Thoracic aorta (tissue), 2 donors: ENCODE measurements at regions not wholly inside any gene's neighbourhood (a gene's known extent, or its start where the extent isn't known, plus 50 kb on each side); places are given as distances from the start of the nearest gene placed in this dataset.
"Not testable (repeated sequence)": the region's sequence is repeated elsewhere in the genome, so short reads cannot be mapped to it uniquely, and the experiment has no call there.

Experiments
- ATAC-seq: fragments of 150-250 bp; one replicate; pipeline ENCODE4 v1.8.0; 2017; ENCODE audit warnings: low read depth; ENCODE audit not compliant: insufficient number of reproducible peaks, low FRiP score
- DNase-seq: peaks from one replicate; pipeline ENCODE4 v3.0.0-alpha.2; 2020; ENCODE audit warnings: low spot score
- H3K27ac ChIP-seq, 2 donors: fragments of 200-600 bp; sonication (generic); 1 replicate in 1 of 2; 2 replicates in 1 of 2; pipeline ENCODE4 v1.5.1; 2016; ENCODE audit warnings: mild to moderate bottlenecking in 2 of 2, moderate library complexity in 2 of 2
- H3K27me3 ChIP-seq: fragments of 200-600 bp; sonication (generic); replicated peaks from 2 replicates; pipeline ENCODE4 v1.6.0; 2016; ENCODE audit warnings: mild to moderate bottlenecking; ENCODE audit not compliant: insufficient read depth
- H3K36me3 ChIP-seq: fragments of 200-600 bp; sonication (generic); one replicate; pipeline ENCODE4 v1.5.1; 2016
- H3K4me1 ChIP-seq, 2 donors: fragments of 200-600 bp; sonication (generic); 1 replicate in 1 of 2; 2 replicates in 1 of 2; pipeline versions ENCODE4 v1.5.1 to v1.6.0; 2016; ENCODE audit warnings: low read depth in 2 of 2, mild to moderate bottlenecking in 1 of 2; ENCODE audit not compliant: control insufficient read depth in 1 of 2
- H3K4me3 ChIP-seq: fragments of 200-600 bp; sonication (generic); 2 replicates; pipeline ENCODE4 v1.5.1; 2016; ENCODE audit warnings: mild to moderate bottlenecking
- H3K9me3 ChIP-seq: fragments of 200-600 bp; sonication (generic); 2 replicates; pipeline ENCODE4 v1.5.1; 2016
- CTCF ChIP-seq: fragments of 200-600 bp; sonication (generic); IDR thresholded peaks from one replicate; pipeline ENCODE4 v1.5.1; 2019; ENCODE audit warnings: antibody characterized with exemption

DNA sequence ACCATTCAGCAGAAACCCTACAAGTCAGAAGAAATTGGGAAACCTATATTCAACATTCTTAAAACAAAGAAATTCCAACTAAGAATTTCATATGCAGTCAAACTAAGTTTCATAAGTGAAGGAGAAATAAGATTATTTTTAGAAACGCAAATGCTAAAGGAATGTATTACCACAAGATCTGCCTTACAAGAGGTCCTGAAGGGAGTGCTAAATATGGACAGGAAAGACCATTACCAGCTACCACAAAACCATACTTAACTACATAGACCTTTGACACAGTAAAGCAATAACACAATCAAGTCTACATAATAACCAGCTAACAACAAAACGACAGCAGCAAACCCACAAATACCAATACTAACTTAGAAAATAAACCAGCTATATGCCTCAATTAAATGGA lies 169.3 kb upstream of the FGF16 start:
- Histone ChIP-seq H3K4me3 (no peak overlapping the region), H3K27me3 (no peaks in the 10 kb centered on the region), H3K9me3 (no peaks in the 10 kb centered on the region), H3K4me1 (no peaks in the 10 kb centered on the region), H3K36me3 (no peaks in the 10 kb centered on the region), H3K27ac (no peak overlapping the region)
- TF ChIP-seq CTCF, result no peak
- ATAC-seq, result no peak
- no peak for DNase-seq

GRCh38 chrX:77279373-77279772 lies 167.8 kb upstream of the FGF16 start:
- not testable (repeated sequence) for H3K36me3 ChIP-seq, H3K9me3 ChIP-seq, ATAC-seq, H3K27me3 ChIP-seq, H3K4me3 ChIP-seq, H3K4me1 ChIP-seq, DNase-seq, H3K27ac ChIP-seq

- no peaks in the 10 kb centered on the region for H3K27me3 ChIP-seq
- no peak overlapping the region for H3K27ac ChIP-seq
- no peaks in the 10 kb centered on the region for H3K4me1 ChIP-seq
- ATAC-seq (no peak), DNase-seq (no peak)
- no peak for TF ChIP-seq CTCF
- no peaks in the 10 kb centered on the region for H3K9me3 ChIP-seq
- H3K36me3 ChIP-seq, result no peaks in the 10 kb centered on the region
- no peak overlapping the region for H3K4me3 ChIP-seq
Measured at GRCh38 chrX:77293331-77293995, 153.7 kb upstream of the FGF16 start.

- Histone ChIP-seq H3K4me3 (no peak overlapping the region), H3K27ac (no peak overlapping the region), H3K4me1 (no peaks in the 10 kb centered on the region), H3K36me3 (no peaks in the 10 kb centered on the region), H3K9me3 (no peaks in the 10 kb centered on the region), H3K27me3 (no peaks in the 10 kb centered on the region)
- TF ChIP-seq CTCF, result no peak
- DNase-seq (no peak), ATAC-seq (no peak)
Measured at GRCh38 chrX:77298296-77298695, 148.9 kb upstream of the FGF16 start.

DNA sequence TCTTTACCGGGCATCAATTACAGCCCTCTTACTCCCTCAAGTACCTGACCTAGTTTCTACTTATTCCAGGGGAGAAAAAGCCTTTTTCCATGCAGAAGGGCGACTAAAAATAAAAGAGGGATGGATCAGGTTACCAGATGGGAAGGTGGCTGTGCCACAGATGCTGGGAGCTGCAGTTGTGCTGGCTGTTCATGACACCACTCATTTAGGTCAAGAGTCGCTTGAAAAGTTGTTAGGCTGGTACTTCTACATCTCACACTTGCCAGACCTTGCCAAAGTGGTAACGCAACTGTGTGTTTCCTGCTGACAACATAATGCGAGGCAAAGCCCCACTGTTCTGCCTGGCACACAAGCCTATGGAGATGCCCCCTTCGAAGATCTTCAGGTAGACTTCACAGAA lies 148.4 kb upstream of the FGF16 start:
- Histone ChIP-seq H3K36me3 (no peaks in the 10 kb centered on the region), H3K4me1 (no peaks in the 10 kb centered on the region), H3K4me3 (no peak overlapping the region), H3K9me3 (no peaks in the 10 kb centered on the region), H3K27ac (no peak overlapping the region), H3K27me3 (no peaks in the 10 kb centered on the region)
- TF ChIP-seq CTCF, result no peak
- DNase-seq (no peak), ATAC-seq (no peak)

- no peak for TF ChIP-seq CTCF
- H3K36me3 ChIP-seq, result no peaks in the 10 kb centered on the region
- H3K27ac ChIP-seq, result no peak overlapping the region
- no peak for ATAC-seq
- H3K27me3 ChIP-seq, result no peaks in the 10 kb centered on the region
- no peak overlapping the region for H3K4me3 ChIP-seq
- H3K4me1 ChIP-seq, result no peaks in the 10 kb centered on the region
- DNase-seq, result no peak
- H3K9me3 ChIP-seq, result no peaks in the 10 kb centered on the region
Measured at GRCh38 chrX:77299549-77299948, 147.6 kb upstream of the FGF16 start.
